B cell (primary cell): ENCODE measurements at regions not wholly inside any gene's neighbourhood (a gene's known extent, or its start where the extent isn't known, plus 50 kb on each side); places are given as distances from the start of the nearest gene placed in this dataset.

Experiments used
- ATAC-seq: fragments of 200-7000 bp; cut with Tn5 transposase; one replicate; pipeline ENCODE4 v1.10.0; 2021; ENCODE audit warnings: low read depth, mild to moderate bottlenecking, moderate number of reproducible peaks, moderate library complexity
- CTCF ChIA-PET: fragments of 350-600 bp; sonication (Branson Sonifier 250); formaldehyde crosslinking; loops from one replicate; lab custom pipeline; 2021; ENCODE audit warnings: antibody characterized with exemption, inconsistent platforms; lab: Charles Lee
- POLR2A ChIA-PET: fragments of 350-600 bp; sonication (Branson Sonifier 250); formaldehyde crosslinking; loops from one replicate; lab custom pipeline; 2021; ENCODE audit warnings: antibody characterized with exemption; lab: Charles Lee
- DNase-seq: peaks from one replicate; pipeline ENCODE4 v3.0.0; 2013
- H2AFZ ChIP-seq: 2 replicates; pipeline ENCODE4 v1.6.1; 2012; ENCODE audit warnings: mild to moderate bottlenecking, low read depth, low read length; ENCODE audit not compliant: insufficient read depth, poor library complexity, severe bottlenecking
- H3K27ac ChIP-seq, 2 donors: 1 replicate in 1 of 2; 2 replicates in 1 of 2; pipeline ENCODE4 v1.5.1; 2012 to 2013; ENCODE audit warnings: low read length in 2 of 2, mild to moderate bottlenecking in 2 of 2, moderate library complexity in 1 of 2
- H3K27me3 ChIP-seq, 4 experiments: fragments of 200-600 bp in 1 of 4; sonication (generic) in 1 of 4; replicated peaks in 1 of 4; 1 replicate in 2 of 4; 2 replicates in 2 of 4; pipeline versions ENCODE4 v1.6.1 to v1.7.0; 2013 to 2016; ENCODE audit warnings: low read length in 3 of 4, mild to moderate bottlenecking in 2 of 4, mixed read lengths in 1 of 4, moderate library complexity in 1 of 4; ENCODE audit not compliant: insufficient read depth in 4 of 4, control insufficient read depth in 3 of 4; ENCODE audit errors: control extremely low read depth in 1 of 4
- H3K36me3 ChIP-seq, 2 experiments: replicated peaks in 1 of 2; 1 replicate in 1 of 2; 2 replicates in 1 of 2; pipeline versions ENCODE4 v1.6.1 to v1.7.1; 2013; ENCODE audit warnings: low read length in 1 of 2; ENCODE audit not compliant: insufficient read depth in 2 of 2, control insufficient read depth in 1 of 2; ENCODE audit errors: control extremely low read depth in 1 of 2, extremely low read depth in 1 of 2
- H3K4me1 ChIP-seq, 2 donors: fragments of 200-600 bp in 1 of 2; sonication (generic) in 1 of 2; 1 replicate in 1 of 2; 2 replicates in 1 of 2; pipeline versions ENCODE4 v1.5.1 to v1.6.1; 2013 to 2017; ENCODE audit warnings: low read length in 2 of 2; ENCODE audit not compliant: control insufficient read depth in 2 of 2, insufficient read depth in 2 of 2
- H3K4me2 ChIP-seq: replicated peaks from 2 replicates; pipeline ENCODE3; 2012; ENCODE audit warnings: mild to moderate bottlenecking, low read depth, low read length; ENCODE audit not compliant: poor library complexity, severe bottlenecking
- H3K4me3 ChIP-seq, 5 experiments: fragments of 200-600 bp in 1 of 5; sonication (generic) in 1 of 5; 1 replicate in 3 of 5; 2 replicates in 2 of 5; pipeline versions ENCODE4 v1.5.1 to v1.7.0; 2011 to 2016; ENCODE audit warnings: low read length in 4 of 5, mild to moderate bottlenecking in 4 of 5, low read depth in 2 of 5, control low read depth in 1 of 5, moderate library complexity in 1 of 5; ENCODE audit not compliant: insufficient read depth in 1 of 5; ENCODE audit errors: control extremely low read depth in 1 of 5, extremely low read depth in 1 of 5
- H3K79me2 ChIP-seq: fragments of 200-600 bp; sonication (generic); one replicate; pipeline ENCODE4 v1.6.0; 2016; ENCODE audit warnings: low read length; ENCODE audit not compliant: control insufficient read depth, insufficient read depth
- H3K9ac ChIP-seq: fragments of 200-600 bp; sonication (generic); 2 replicates; pipeline ENCODE4 v1.6.1; 2017; ENCODE audit warnings: mild to moderate bottlenecking, low read length, moderate library complexity
- H3K9me3 ChIP-seq, 3 donors: one replicate each; pipeline versions ENCODE4 v1.6.1 to v1.7.1; 2013; ENCODE audit warnings: low read length in 2 of 3; ENCODE audit not compliant: control insufficient read depth in 2 of 3, insufficient read depth in 1 of 3; ENCODE audit errors: control extremely low read depth in 1 of 3
- H4K20me1 ChIP-seq: 2 replicates; pipeline ENCODE4 v1.6.0; 2012; ENCODE audit warnings: mild to moderate bottlenecking, low read length; ENCODE audit not compliant: insufficient read depth, control insufficient read depth, poor library complexity, severe bottlenecking
- H3K27ac Mint-ChIP-seq: one replicate; pipeline ENCODE4 v1.8.0; 2021; ENCODE audit warnings: mixed read lengths
- H3K27me3 Mint-ChIP-seq: one replicate; pipeline ENCODE4 v1.8.0; 2021; ENCODE audit warnings: mixed read lengths
- H3K4me1 Mint-ChIP-seq: one replicate; pipeline ENCODE4 v1.8.0; 2021; ENCODE audit warnings: mixed read lengths
- H3K4me3 Mint-ChIP-seq: one replicate; pipeline ENCODE4 v1.8.0; 2021; ENCODE audit warnings: mixed read lengths
- H3K9me3 Mint-ChIP-seq: one replicate; pipeline ENCODE4 v1.8.0; 2022; ENCODE audit warnings: mixed read lengths; ENCODE audit not compliant: insufficient read depth
- EZH2 ChIP-seq: IDR thresholded peaks from 2 replicates; pipeline ENCODE4 v1.6.1; 2012; ENCODE audit warnings: borderline replicate concordance, low read depth, mild to moderate bottlenecking, moderate library complexity, low read length; ENCODE audit not compliant: insufficient read depth, poor library complexity, severe bottlenecking
- WGBS: methylation state at CpG from one replicate; pipeline ENCODE4 v1.1.5; 2013; ENCODE audit warnings: missing lambda C conversion rate; ENCODE audit not compliant: insufficient coverage; 5-methylcytosine and 5-hydroxymethylcytosine counted together
- intact Hi-C: fragments of 100-400 bp; cut with micrococcal nuclease; formaldehyde crosslinking; loops from one replicate; pipeline ENCODE4 v1.10.0; 2022
- TF ChIP-seq, protein P1 (sequence below): fragments of 200-600 bp; IDR thresholded peaks from one replicate; pipeline ENCODE4 v1.8.0; 2022; ENCODE audit warnings: antibody characterized with exemption, mild to moderate bottlenecking

DNA sequence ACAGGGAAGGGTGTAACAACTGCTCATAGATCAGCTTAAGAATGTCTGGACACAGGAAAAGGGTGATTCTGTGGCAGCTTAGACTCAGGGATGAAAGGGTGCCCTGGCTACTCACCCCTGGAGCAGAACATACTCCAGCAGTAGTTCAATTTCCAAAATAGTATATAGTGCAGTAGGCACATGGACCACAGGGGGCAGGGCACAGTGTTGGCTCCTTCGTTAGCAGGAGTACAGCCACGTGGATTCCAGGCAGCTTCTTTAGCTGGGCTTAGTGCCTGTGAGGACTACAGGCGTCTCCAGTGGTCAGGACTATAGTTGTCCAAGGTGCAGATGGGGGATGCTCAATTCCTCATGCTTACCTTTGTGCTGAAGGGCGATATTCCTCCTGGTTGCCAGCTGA lies 277.5 kb upstream of the DDX18 start:
- CTCF ChIA-PET: no interaction called here
- no peaks in the 10 kb centered on the region for H3K4me1 ChIP-seq
- H3K27me3 ChIP-seq: no peaks in the 10 kb centered on the region
- intact Hi-C loops: no loop called here
- peaks cover 0 to 18% (median 0%) of the 10 kb centered on the region in 3 donors for H3K9me3 ChIP-seq
- Mint-ChIP-seq H3K27ac (no peak overlapping the region), H3K9me3 (peaks cover 9% of the 10 kb centered on the region), H3K27me3 (no peaks in the 10 kb centered on the region), H3K4me1 (no peaks in the 10 kb centered on the region), H3K4me3 (no peak overlapping the region)
- H2AFZ ChIP-seq: no peak overlapping the region
- WGBS: 46% methylated on average over 3 of the region's 4 CpGs
- no peak overlapping the region for H3K4me3 ChIP-seq
- TF ChIP-seq, protein P1, sequence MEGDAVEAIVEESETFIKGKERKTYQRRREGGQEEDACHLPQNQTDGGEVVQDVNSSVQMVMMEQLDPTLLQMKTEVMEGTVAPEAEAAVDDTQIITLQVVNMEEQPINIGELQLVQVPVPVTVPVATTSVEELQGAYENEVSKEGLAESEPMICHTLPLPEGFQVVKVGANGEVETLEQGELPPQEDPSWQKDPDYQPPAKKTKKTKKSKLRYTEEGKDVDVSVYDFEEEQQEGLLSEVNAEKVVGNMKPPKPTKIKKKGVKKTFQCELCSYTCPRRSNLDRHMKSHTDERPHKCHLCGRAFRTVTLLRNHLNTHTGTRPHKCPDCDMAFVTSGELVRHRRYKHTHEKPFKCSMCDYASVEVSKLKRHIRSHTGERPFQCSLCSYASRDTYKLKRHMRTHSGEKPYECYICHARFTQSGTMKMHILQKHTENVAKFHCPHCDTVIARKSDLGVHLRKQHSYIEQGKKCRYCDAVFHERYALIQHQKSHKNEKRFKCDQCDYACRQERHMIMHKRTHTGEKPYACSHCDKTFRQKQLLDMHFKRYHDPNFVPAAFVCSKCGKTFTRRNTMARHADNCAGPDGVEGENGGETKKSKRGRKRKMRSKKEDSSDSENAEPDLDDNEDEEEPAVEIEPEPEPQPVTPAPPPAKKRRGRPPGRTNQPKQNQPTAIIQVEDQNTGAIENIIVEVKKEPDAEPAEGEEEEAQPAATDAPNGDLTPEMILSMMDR: no peak
- H3K4me2 ChIP-seq: no peak overlapping the region
- H3K9ac ChIP-seq: no peak overlapping the region
- POLR2A ChIA-PET: no interaction called here
- no peak overlapping the region for H3K27ac ChIP-seq
- H3K36me3 ChIP-seq: no peaks in the 10 kb centered on the region
- H3K79me2 ChIP-seq: no peaks in the 10 kb centered on the region
- DNase-seq (no peak), ATAC-seq (no peak)
- H4K20me1 ChIP-seq: no peaks in the 10 kb centered on the region

DNA sequence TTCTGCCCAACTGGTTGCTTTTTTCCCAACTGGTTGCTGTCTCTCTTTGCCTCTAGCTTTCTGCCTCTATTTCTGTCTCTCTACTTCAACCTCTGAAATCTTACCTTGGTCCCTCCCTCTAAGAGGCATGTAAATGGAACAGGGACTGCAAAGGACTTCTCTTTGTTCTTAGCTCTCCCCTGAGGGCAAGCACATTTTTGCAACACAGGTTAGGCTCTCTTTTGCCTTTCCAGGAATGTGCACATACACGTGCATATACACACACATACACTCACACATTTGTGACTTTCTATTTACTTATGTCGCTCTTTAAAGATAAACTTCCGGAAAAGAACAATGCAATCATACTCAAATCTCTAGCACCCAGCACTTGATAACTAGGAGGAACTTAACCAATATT lies 262.6 kb upstream of the DDX18 start:
- Histone ChIP-seq H4K20me1 (no peaks in the 10 kb centered on the region), H3K27ac (no peak overlapping the region), H3K36me3 (no peaks in the 10 kb centered on the region), H3K9ac (no peak overlapping the region), H3K79me2 (no peaks in the 10 kb centered on the region), H3K4me1 (no peaks in the 10 kb centered on the region), H3K4me2 (no peak overlapping the region), H3K4me3 (no peak overlapping the region), H3K27me3 (no peaks in the 10 kb centered on the region), H2AFZ (no peak overlapping the region), H3K9me3 (no peaks in the 10 kb centered on the region)
- 17% methylated on average over 1 of the region's 3 CpGs for WGBS
- TF ChIP-seq, protein P1: no peak
- no peak for TF ChIP-seq EZH2
- Mint-ChIP-seq H3K9me3 (peaks cover 2% of the 10 kb centered on the region), H3K4me3 (no peak overlapping the region), H3K27me3 (no peaks in the 10 kb centered on the region), H3K27ac (no peak overlapping the region), H3K4me1 (no peaks in the 10 kb centered on the region)
- POLR2A ChIA-PET: no interaction called here
- DNase-seq (no peak), ATAC-seq (no peak)
- CTCF ChIA-PET: no interaction called here
- intact Hi-C loops: no loop called here
